H1 (cell line): ENCODE measurements at regions not wholly inside any gene's neighbourhood (a gene's known extent, or its start where the extent isn't known, plus 50 kb on each side); places are given as distances from the start of the nearest gene placed in this dataset.

ENCODE experiments used
- CTCF ChIA-PET: fragments of 300-600 bp; sonication (Branson Sonifier 250); formaldehyde crosslinking; loops from one replicate; lab custom pipeline; 2021; ENCODE audit not compliant: partially characterized antibody; lab: Charles Lee
- POLR2A ChIA-PET: fragments of 300-600 bp; sonication (Branson Sonifier 250); formaldehyde crosslinking; loops from one replicate; lab custom pipeline; 2021; ENCODE audit warnings: inconsistent platforms; ENCODE audit not compliant: partially characterized antibody; lab: Charles Lee
- DNase-seq, 2 experiments: peaks; one replicate each; pipeline versions ENCODE4 v3.0.0 to v3.0.0-alpha.2; 2010 to 2022; ENCODE audit warnings: low spot score in 2 of 2, low read depth in 1 of 2, mixed read lengths in 1 of 2
- FAIRE-seq: peaks from 2 replicates; lab custom pipeline; 2011; peaks lifted over from hg19 to GRCh38; lab: Jason Lieb, UNC
- H2AFZ ChIP-seq: 2 replicates; pipeline ENCODE4 v1.8.1; 2012; ENCODE audit warnings: low read length, inconsistent platforms
- H2AK5ac ChIP-seq: 2 replicates; pipeline ENCODE4 v1.6.1; 2013; ENCODE audit warnings: low read depth, low read length
- H2BK120ac ChIP-seq: replicated peaks from 2 replicates; pipeline ENCODE3; 2013; ENCODE audit warnings: low read depth, low read length, inconsistent platforms
- H2BK12ac ChIP-seq: 2 replicates; pipeline ENCODE4 v1.6.1; 2013; ENCODE audit warnings: low read depth, low read length
- H2BK15ac ChIP-seq: 2 replicates; pipeline ENCODE4 v1.6.1; 2013; ENCODE audit warnings: low read length
- H2BK20ac ChIP-seq: 2 replicates; pipeline ENCODE4 v1.6.1; 2013; ENCODE audit warnings: low read length
- H2BK5ac ChIP-seq: 2 replicates; pipeline ENCODE4 v1.6.1; 2013; ENCODE audit warnings: low read depth, low read length
- H3K14ac ChIP-seq: 2 replicates; pipeline ENCODE4 v1.6.1; 2013; ENCODE audit warnings: inconsistent platforms; ENCODE audit not compliant: insufficient read length
- H3K18ac ChIP-seq: 2 replicates; pipeline ENCODE4 v1.6.1; 2013; ENCODE audit warnings: low read length; ENCODE audit errors: extremely low read depth
- H3K23ac ChIP-seq: 2 replicates; pipeline ENCODE4 v1.6.1; 2013; ENCODE audit warnings: inconsistent platforms; ENCODE audit not compliant: insufficient read length
- H3K23me2 ChIP-seq: 2 replicates; pipeline ENCODE4 v1.6.1; 2013; ENCODE audit warnings: low read depth, low read length
- H3K27ac ChIP-seq: 2 replicates; pipeline ENCODE4 v1.6.1; 2011; ENCODE audit warnings: low read depth, low read length, inconsistent platforms
- H3K27me3 ChIP-seq, 4 experiments: replicated peaks in 1 of 4; 1 replicate in 1 of 4; 2 replicates in 3 of 4; pipeline versions ENCODE4 v1.6.1 to v1.8.1; 2011 to 2013; ENCODE audit warnings: low read length in 3 of 4, mild to moderate bottlenecking in 3 of 4, inconsistent platforms in 2 of 4, mixed read lengths in 2 of 4, moderate library complexity in 1 of 4; ENCODE audit not compliant: control insufficient read depth in 3 of 4, insufficient read depth in 3 of 4; ENCODE audit errors: extremely low read depth in 1 of 4
- H3K36me3 ChIP-seq, 4 experiments: 2 replicates each; pipeline versions ENCODE4 v1.6.1 to v1.8.1; 2011 to 2013; ENCODE audit warnings: mild to moderate bottlenecking in 4 of 4, low read length in 3 of 4, moderate library complexity in 2 of 4, control low read depth in 1 of 4, inconsistent platforms in 1 of 4; ENCODE audit not compliant: insufficient read depth in 4 of 4, control insufficient read depth in 2 of 4
- H3K4ac ChIP-seq: replicated peaks from 2 replicates; pipeline ENCODE3; 2013; ENCODE audit warnings: low read length, low read depth, mixed read lengths, inconsistent platforms; ENCODE audit not compliant: insufficient read length
- H3K4me1 ChIP-seq, 4 experiments: replicated peaks in 1 of 4; 1 replicate in 1 of 4; 2 replicates in 3 of 4; pipeline versions ENCODE4 v1.6.1 to v1.8.1; 2011 to 2013; ENCODE audit warnings: low read length in 3 of 4, inconsistent platforms in 2 of 4, mixed read lengths in 1 of 4; ENCODE audit not compliant: insufficient read depth in 4 of 4, control insufficient read depth in 3 of 4
- H3K4me2 ChIP-seq, 2 experiments: 2 replicates each; pipeline versions ENCODE4 v1.6.1 to v1.8.1; 2011 to 2013; ENCODE audit warnings: low read depth in 2 of 2, low read length in 2 of 2, control low read depth in 1 of 2, inconsistent platforms in 1 of 2, mild to moderate bottlenecking in 1 of 2; ENCODE audit not compliant: insufficient read depth in 1 of 2
- H3K4me3 ChIP-seq, 4 experiments: fragments of 200-600, 300-600 bp in 1 of 4; sonication (generic), shearing (Covaris generic), sonication (Bioruptor Twin) in 1 of 4; 2 replicates each; pipeline versions ENCODE4 v1.5.1 to v1.8.1; 2011 to 2016; ENCODE audit warnings: low read length in 4 of 4, low read depth in 3 of 4, control low read depth in 2 of 4, inconsistent platforms in 2 of 4, mild to moderate bottlenecking in 2 of 4, mixed read lengths in 1 of 4, moderate library complexity in 1 of 4; ENCODE audit not compliant: insufficient read depth in 2 of 4; ENCODE audit errors: extremely low read depth in 1 of 4
- H3K56ac ChIP-seq: replicated peaks from 2 replicates; pipeline ENCODE3; 2013; ENCODE audit warnings: low read depth, mild to moderate bottlenecking, mixed read lengths, low read length, inconsistent platforms; ENCODE audit not compliant: insufficient read length
- H3K79me1 ChIP-seq: 2 replicates; pipeline ENCODE4 v1.6.1; 2013; ENCODE audit warnings: low read depth, low read length, control low read depth
- H3K79me2 ChIP-seq, 2 experiments: 2 replicates each; pipeline versions ENCODE4 v1.6.1 to v1.8.1; 2012 to 2013; ENCODE audit warnings: low read length in 2 of 2, mild to moderate bottlenecking in 2 of 2, inconsistent platforms in 1 of 2; ENCODE audit not compliant: insufficient read depth in 2 of 2, control insufficient read depth in 1 of 2
- H3K9ac ChIP-seq, 4 experiments: replicated peaks in 1 of 4; 1 replicate in 1 of 4; 2 replicates in 3 of 4; pipeline versions ENCODE4 v1.6.1 to v1.8.1; 2011 to 2013; ENCODE audit warnings: low read depth in 3 of 4, low read length in 3 of 4, control low read depth in 2 of 4, mild to moderate bottlenecking in 2 of 4, moderate library complexity in 2 of 4, inconsistent platforms in 1 of 4; ENCODE audit errors: extremely low read depth in 1 of 4
- H3K9me3 ChIP-seq, 2 experiments: 2 replicates each; pipeline versions ENCODE4 v1.6.1 to v1.8.1; 2012 to 2013; ENCODE audit warnings: mild to moderate bottlenecking in 2 of 2, moderate library complexity in 2 of 2, control low read depth in 1 of 2, inconsistent platforms in 1 of 2, low read depth in 1 of 2, low read length in 1 of 2, mixed read lengths in 1 of 2; ENCODE audit not compliant: insufficient read depth in 2 of 2
- H4K20me1 ChIP-seq, 2 experiments: replicated peaks in 1 of 2; 2 replicates each; pipeline versions ENCODE3 to v1.8.1; 2011 to 2013; ENCODE audit warnings: inconsistent platforms in 2 of 2, low read length in 2 of 2, mild to moderate bottlenecking in 1 of 2; ENCODE audit not compliant: insufficient read depth in 2 of 2, control insufficient read depth in 1 of 2
- H4K5ac ChIP-seq: 2 replicates; pipeline ENCODE4 v1.6.1; 2013; ENCODE audit warnings: low read length, low read depth, mixed read lengths, inconsistent platforms; ENCODE audit not compliant: insufficient read length
- H4K8ac ChIP-seq: 2 replicates; pipeline ENCODE4 v1.8.0; 2013; ENCODE audit warnings: mild to moderate bottlenecking, moderate library complexity, low read length, inconsistent platforms; ENCODE audit not compliant: insufficient read depth; ENCODE audit errors: extremely low read depth
- H4K91ac ChIP-seq: replicated peaks from 2 replicates; pipeline ENCODE3; 2013; ENCODE audit warnings: low read length, mixed read lengths, inconsistent platforms; ENCODE audit not compliant: insufficient read length
- CBX8 ChIP-seq: fragments of 300-800, 300-1000 bp; sonication (generic); IDR thresholded peaks from 2 replicates; pipeline ENCODE4 v1.7.1; 2016; ENCODE audit warnings: low read depth, low read length, borderline replicate concordance
- CTBP2 ChIP-seq: IDR thresholded peaks from 2 replicates; pipeline ENCODE4 v1.7.0; 2011; ENCODE audit warnings: borderline replicate concordance, mild to moderate bottlenecking, moderate library complexity, mixed read lengths, low read length; ENCODE audit not compliant: insufficient read depth, insufficient read length
- EZH2 ChIP-seq: fragments of 200-600 bp; sonication (generic); IDR thresholded peaks from 2 replicates; pipeline ENCODE4 v1.7.1; 2012; ENCODE audit warnings: low read depth, mild to moderate bottlenecking, moderate library complexity, low read length, inconsistent platforms; ENCODE audit not compliant: severe bottlenecking
- FOSL1 ChIP-seq: IDR thresholded peaks from 2 replicates; pipeline ENCODE4 v1.6.1; 2011; ENCODE audit warnings: mild to moderate bottlenecking, low read depth, low read length, moderate library complexity; ENCODE audit not compliant: insufficient read depth
- HDAC6 ChIP-seq: IDR thresholded peaks from one replicate; pipeline ENCODE4 v1.7.1; 2012; ENCODE audit warnings: low read depth, mild to moderate bottlenecking, inconsistent platforms, low read length, moderate library complexity
- KDM1A ChIP-seq: fragments of 200-600, 300-600 bp; sonication (generic); IDR thresholded peaks from 2 replicates; pipeline ENCODE4 v1.7.1; 2016; ENCODE audit warnings: mild to moderate bottlenecking, low read length, borderline replicate concordance
- MAFK ChIP-seq: IDR thresholded peaks from 2 replicates; pipeline ENCODE4 v1.6.1; 2012; ENCODE audit warnings: low read depth, mild to moderate bottlenecking, improper control_type of control experiment, low read length
- POLR2A ChIP-seq, 2 experiments: IDR thresholded peaks; 1 replicate in 1 of 2; 2 replicates in 1 of 2; pipeline ENCODE4 v1.6.1; 2011; ENCODE audit warnings: low read depth in 2 of 2, low read length in 2 of 2, mild to moderate bottlenecking in 2 of 2; ENCODE audit errors: control extremely low read depth in 1 of 2
- RAD21 ChIP-seq, 2 experiments: IDR thresholded peaks in 1 of 2; conservative IDR thresholded peaks in 1 of 2; 2 replicates each; pipeline ENCODE4 v1.6.1; 2011; ENCODE audit warnings: low read depth in 2 of 2, low read length in 2 of 2, improper control_type of control experiment in 1 of 2, inconsistent platforms in 1 of 2, mild to moderate bottlenecking in 1 of 2, moderate library complexity in 1 of 2
- RNF2 ChIP-seq: fragments of 200-900, 300-1000 bp; sonication (generic); IDR thresholded peaks from 2 replicates; pipeline ENCODE4 v1.7.1; 2016; ENCODE audit warnings: borderline replicate concordance, low read depth, mild to moderate bottlenecking, antibody characterized with exemption, low read length; ENCODE audit not compliant: poor library complexity, severe bottlenecking; ENCODE audit errors: missing control alignments
- RXRA ChIP-seq: IDR thresholded peaks from 2 replicates; pipeline ENCODE4 v1.6.1; 2011; ENCODE audit warnings: low read depth, mild to moderate bottlenecking, low read length, moderate library complexity; ENCODE audit not compliant: insufficient read depth
- SP2 ChIP-seq: IDR thresholded peaks from 2 replicates; pipeline ENCODE4 v1.6.1; 2012; ENCODE audit warnings: mild to moderate bottlenecking, low read length, inconsistent platforms
- TAF7 ChIP-seq: optimal IDR thresholded peaks from 2 replicates; pipeline ENCODE3; 2011; ENCODE audit warnings: low read depth, mild to moderate bottlenecking, inconsistent platforms, low read length, moderate library complexity, borderline replicate concordance
- ZNF274 ChIP-seq: IDR thresholded peaks from 2 replicates; pipeline ENCODE4 v1.7.0; 2012; ENCODE audit warnings: low read length, borderline replicate concordance; ENCODE audit errors: extremely low read depth
- WGBS, 2 experiments: shearing (Covaris generic) in 1 of 2; methylation state at CpG; one replicate each; pipeline versions ENCODE4 v1.1.6 to v1.1.7; 2013 to 2015; ENCODE audit warnings: low lambda C conversion rate in 2 of 2, mixed read lengths in 2 of 2, inconsistent platforms in 1 of 2, low coverage in 1 of 2, missing lambda C conversion rate in 1 of 2; ENCODE audit not compliant: insufficient replicate concordance in 2 of 2, insufficient coverage in 1 of 2, insufficient read length in 1 of 2; ENCODE audit errors: extremely low coverage in 1 of 2, missing lambda C conversion rate in 1 of 2; 5-methylcytosine and 5-hydroxymethylcytosine counted together

DNA sequence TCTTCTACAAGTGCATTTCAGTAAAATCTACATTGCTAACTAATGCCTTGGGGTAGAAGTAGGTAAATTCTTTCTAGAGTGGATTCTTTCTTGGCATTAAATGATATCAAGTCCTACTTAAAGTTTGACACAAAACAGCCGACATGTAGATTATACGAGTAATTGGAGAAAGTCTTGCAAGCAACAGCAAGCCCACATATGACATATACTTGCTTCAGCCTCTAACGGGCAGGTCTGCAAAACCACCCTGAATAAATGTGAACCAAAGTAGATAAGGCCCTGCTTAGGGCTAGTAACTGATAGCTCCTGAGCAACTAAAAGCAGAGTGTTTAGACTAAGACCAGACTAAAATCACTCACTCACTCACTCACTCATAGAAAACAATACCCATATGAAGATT is 203.2 kb downstream of the LTN1 start:
- FAIRE-seq (no peak), DNase-seq (no peak)
- Histone ChIP-seq H2BK20ac (no peak overlapping the region), H2BK12ac (no peak overlapping the region), H3K9ac (no peak overlapping the region), H2BK5ac (no peak overlapping the region), H3K23me2 (no peaks in the 10 kb centered on the region), H3K27ac (no peak overlapping the region), H4K8ac (no peak overlapping the region), H3K79me2 (no peaks in the 10 kb centered on the region), H3K23ac (no peak overlapping the region), H3K9me3 (0 out of 4 replicates have a peak, but pooled peaks cover 0 to 4% of the 10 kb centered on the region in 2 experiments), H3K4me2 (no peak overlapping the region), H3K36me3 (no peaks in the 10 kb centered on the region), H3K4me1 (no peaks in the 10 kb centered on the region), H3K14ac (no peak overlapping the region), H2AK5ac (no peak overlapping the region), H3K18ac (no peak overlapping the region), H4K91ac (no peak overlapping the region), H2BK15ac (no peak overlapping the region), H3K56ac (no peak overlapping the region), H2AFZ (no peak overlapping the region), H3K79me1 (no peaks in the 10 kb centered on the region), H3K27me3 (no peaks in the 10 kb centered on the region), H3K4me3 (no peak overlapping the region), H4K20me1 (no peaks in the 10 kb centered on the region), H2BK120ac (no peak overlapping the region), H3K4ac (no peak overlapping the region), H4K5ac (no peak overlapping the region)
- ChIA-PET POLR2A (no interaction called here), CTCF (interaction anchor here (0.7 kb wide), 1 partner anchor 17 kb away, joined by 3 read pairs; no protein-coding TSS in a partner anchor)
- WGBS, 2 experiments = 73% methylated on average over 3 of the region's 3 CpGs; no CpG with 5 or more reads in 1 of the 2 experiments
- TF ChIP-seq TAF7 (no peak), ZNF274 (no peak), CTBP2 (no peak), HDAC6 (no peak), RXRA (no peak), MAFK (no peak), RNF2 (no peak), SP2 (no peak), FOSL1 (no peak), POLR2A (IDR thresholded peaks at IDR 0.05; ENCODE audit: control extremely low read depth in 1 of 2, low read depth in 2 of 2, low read length in 2 of 2) (no peak), KDM1A (no peak), RAD21 (IDR thresholded peaks at IDR 0.05 in 1 of 2, conservative IDR thresholded peaks at IDR 0.05 in 1 of 2; ENCODE audit: low read depth in 2 of 2, low read length in 2 of 2) (no peak), EZH2 (no peak), CBX8 (no peak)
